ENCODE measurements at regions not wholly inside any gene's neighbourhood (a gene's known extent, or its start where the extent isn't known, plus 50 kb on each side); places are given as distances from the start of the nearest gene placed in this dataset.

DNA sequence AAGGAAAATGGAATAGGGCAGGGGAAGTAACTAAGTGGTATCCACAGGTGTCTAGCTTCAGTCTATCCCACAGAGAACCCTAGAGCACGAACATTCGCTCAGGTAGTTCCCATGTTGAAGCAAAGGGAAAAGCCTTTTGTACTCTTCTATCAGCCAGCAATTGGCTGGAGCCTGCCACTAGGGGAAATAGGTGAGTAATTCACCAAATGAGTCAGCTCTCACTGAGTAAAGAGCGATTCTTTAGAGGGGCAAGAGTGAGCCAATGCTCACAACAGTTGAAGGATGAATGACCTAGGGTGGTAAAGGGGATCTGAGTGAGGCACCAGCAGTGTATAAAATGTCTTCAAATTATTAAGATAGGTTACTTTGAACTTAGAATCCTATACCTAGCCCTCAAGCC, 94.1 kb upstream of the ZNF800 start:
- DNase-seq (ENCODE audit: low read depth, low spot score): no peak
- Histone ChIP-seq H3K4me3 (replicated peaks in 1 of 3; ENCODE audit: insufficient read depth in 1 of 3, low read depth in 1 of 3, low read length in 3 of 3) (no peak overlapping the region), H3K4me2 (ENCODE audit: insufficient read depth, low read length) (no peak overlapping the region), H2AFZ (ENCODE audit: low read depth, low read length) (no peak overlapping the region), H3K9me3 (replicated peaks; ENCODE audit: control insufficient read depth, insufficient read depth, low read length) (no peaks in the 10 kb centered on the region), H3K27ac (ENCODE audit: insufficient read depth, low read depth, low read length) (no peak overlapping the region), H3K9me1 (replicated peaks; ENCODE audit: control insufficient read depth, extremely low read depth, insufficient read depth, low read length) (no peaks in the 10 kb centered on the region), H3K9ac (replicated peaks; ENCODE audit: extremely low read depth, insufficient read depth, low read length) (no peak overlapping the region), H3K27me3 (ENCODE audit: control insufficient read depth in 2 of 2, insufficient read depth in 2 of 2, low read length in 2 of 2) (peaks cover 0 to 3% of the 10 kb centered on the region in 2 experiments), H3K36me3 (ENCODE audit: control insufficient read depth in 2 of 2, extremely low read depth in 1 of 2, insufficient read depth in 2 of 2, low read length in 2 of 2) (no peaks in the 10 kb centered on the region), H3K4me1 (ENCODE audit: control insufficient read depth, extremely low read depth, insufficient read depth, low read length) (no peaks in the 10 kb centered on the region), H3K79me2 (ENCODE audit: control insufficient read depth, insufficient read depth, low read length) (no peaks in the 10 kb centered on the region), H4K20me1 (replicated peaks; ENCODE audit: control insufficient read depth, extremely low read depth, insufficient read depth, low read length) (no peaks in the 10 kb centered on the region)
- no peak for FAIRE-seq
- CTCF ChIA-PET: no interaction called here
- POLR2A ChIA-PET: no interaction called here
- BruUV-seq (replicated peaks): no TSS peak
- TF ChIP-seq GATA2 (IDR thresholded peaks at IDR 0.05; ENCODE audit: insufficient read depth, insufficient read length, low read depth, low read length) (no peak), MYC (IDR thresholded peaks at IDR 0.05; ENCODE audit: low read depth, low read length) (no peak), FOS (IDR thresholded peaks at IDR 0.05; ENCODE audit: borderline replicate concordance, insufficient read depth, low read length) (peak; percentile 33)
- TF ChIP-seq, protein P1, sequence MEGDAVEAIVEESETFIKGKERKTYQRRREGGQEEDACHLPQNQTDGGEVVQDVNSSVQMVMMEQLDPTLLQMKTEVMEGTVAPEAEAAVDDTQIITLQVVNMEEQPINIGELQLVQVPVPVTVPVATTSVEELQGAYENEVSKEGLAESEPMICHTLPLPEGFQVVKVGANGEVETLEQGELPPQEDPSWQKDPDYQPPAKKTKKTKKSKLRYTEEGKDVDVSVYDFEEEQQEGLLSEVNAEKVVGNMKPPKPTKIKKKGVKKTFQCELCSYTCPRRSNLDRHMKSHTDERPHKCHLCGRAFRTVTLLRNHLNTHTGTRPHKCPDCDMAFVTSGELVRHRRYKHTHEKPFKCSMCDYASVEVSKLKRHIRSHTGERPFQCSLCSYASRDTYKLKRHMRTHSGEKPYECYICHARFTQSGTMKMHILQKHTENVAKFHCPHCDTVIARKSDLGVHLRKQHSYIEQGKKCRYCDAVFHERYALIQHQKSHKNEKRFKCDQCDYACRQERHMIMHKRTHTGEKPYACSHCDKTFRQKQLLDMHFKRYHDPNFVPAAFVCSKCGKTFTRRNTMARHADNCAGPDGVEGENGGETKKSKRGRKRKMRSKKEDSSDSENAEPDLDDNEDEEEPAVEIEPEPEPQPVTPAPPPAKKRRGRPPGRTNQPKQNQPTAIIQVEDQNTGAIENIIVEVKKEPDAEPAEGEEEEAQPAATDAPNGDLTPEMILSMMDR (IDR thresholded peaks at IDR 0.05; ENCODE audit: extremely low read depth in 1 of 2, insufficient read depth in 1 of 2, low read depth in 1 of 2, low read length in 2 of 2): no peak
- TF ChIP-seq, protein P2, sequence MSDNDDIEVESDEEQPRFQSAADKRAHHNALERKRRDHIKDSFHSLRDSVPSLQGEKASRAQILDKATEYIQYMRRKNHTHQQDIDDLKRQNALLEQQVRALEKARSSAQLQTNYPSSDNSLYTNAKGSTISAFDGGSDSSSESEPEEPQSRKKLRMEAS (IDR thresholded peaks at IDR 0.05; ENCODE audit: insufficient read depth, insufficient read length): no peak
- intact Hi-C loops (cut with micrococcal nuclease): no loop called here
- dilution Hi-C loops (cut with MboI; ENCODE audit: extremely low pct_ligation_motif_present, low sequenced_read_pairs): no loop called here

DNA sequence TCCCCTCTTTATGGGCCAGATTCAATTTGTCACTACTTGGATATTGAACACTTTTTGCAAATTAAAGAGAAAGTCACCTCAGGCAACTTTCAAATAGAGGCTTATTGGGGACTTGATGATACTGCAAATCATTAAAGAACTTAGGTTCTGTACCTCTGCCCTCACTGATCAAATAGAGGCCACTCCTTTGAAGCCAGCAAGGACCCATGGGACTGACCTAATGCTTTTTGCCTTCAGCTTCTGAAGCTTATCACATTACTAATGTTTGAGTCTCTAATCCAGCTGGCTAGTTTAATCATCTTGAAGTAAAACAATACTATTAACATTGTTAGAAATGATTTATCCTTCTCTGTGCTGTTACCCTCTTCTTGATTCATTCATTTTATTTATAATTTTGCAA, 93.0 kb upstream of the ZNF800 start:
- no peak overlapping the region for H3K9ac ChIP-seq (replicated peaks; ENCODE audit: extremely low read depth, insufficient read depth, low read length)
- H2AFZ ChIP-seq (ENCODE audit: low read depth, low read length): no peak overlapping the region
- intact Hi-C loops (cut with micrococcal nuclease): no loop called here
- dilution Hi-C loops (cut with MboI; ENCODE audit: extremely low pct_ligation_motif_present, low sequenced_read_pairs): no loop called here
- no peak overlapping the region for H3K4me2 ChIP-seq (ENCODE audit: insufficient read depth, low read length)
- no peaks in the 10 kb centered on the region for H3K79me2 ChIP-seq (ENCODE audit: control insufficient read depth, insufficient read depth, low read length)
- FAIRE-seq (no peak), DNase-seq (ENCODE audit: low read depth, low spot score) (no peak)
- POLR2A ChIA-PET: interaction anchor here (0.7 kb wide), 1 partner anchor 553 kb away, joined by 3 read pairs; no protein-coding TSS in a partner anchor
- no peaks in the 10 kb centered on the region for H4K20me1 ChIP-seq (replicated peaks; ENCODE audit: control insufficient read depth, extremely low read depth, insufficient read depth, low read length)
- H3K27me3 ChIP-seq (ENCODE audit: control insufficient read depth in 2 of 2, insufficient read depth in 2 of 2, low read length in 2 of 2): peaks cover 0 to 3% of the 10 kb centered on the region in 2 experiments
- H3K9me1 ChIP-seq (replicated peaks; ENCODE audit: control insufficient read depth, extremely low read depth, insufficient read depth, low read length): no peaks in the 10 kb centered on the region
- no peaks in the 10 kb centered on the region for H3K4me1 ChIP-seq (ENCODE audit: control insufficient read depth, extremely low read depth, insufficient read depth, low read length)
- BruUV-seq (replicated peaks): no TSS peak
- CTCF ChIA-PET: no interaction called here
- TF ChIP-seq GATA2 (IDR thresholded peaks at IDR 0.05; ENCODE audit: insufficient read depth, insufficient read length, low read depth, low read length) (no peak), POLR2A (IDR thresholded peaks at IDR 0.05; ENCODE audit: low read depth, low read length) (no peak), MYC (IDR thresholded peaks at IDR 0.05; ENCODE audit: low read depth, low read length) (no peak)
- TF ChIP-seq, protein P1 (IDR thresholded peaks at IDR 0.05; ENCODE audit: extremely low read depth in 1 of 2, insufficient read depth in 1 of 2, low read depth in 1 of 2, low read length in 2 of 2): no peak
- H3K27ac ChIP-seq (ENCODE audit: insufficient read depth, low read depth, low read length): no peak overlapping the region
- no peak overlapping the region for H3K4me3 ChIP-seq (replicated peaks in 1 of 3; ENCODE audit: insufficient read depth in 1 of 3, low read depth in 1 of 3, low read length in 3 of 3)
- no peaks in the 10 kb centered on the region for H3K36me3 ChIP-seq (ENCODE audit: control insufficient read depth in 2 of 2, extremely low read depth in 1 of 2, insufficient read depth in 2 of 2, low read length in 2 of 2)
- H3K9me3 ChIP-seq (replicated peaks; ENCODE audit: control insufficient read depth, insufficient read depth, low read length): no peaks in the 10 kb centered on the region

Data from endothelial cell of umbilical vein (primary cell).